Neuronal stem cell (in vitro differentiated cells): ENCODE measurements at regions not wholly inside any gene's neighbourhood (a gene's known extent, or its start where the extent isn't known, plus 50 kb on each side); places are given as distances from the start of the nearest gene placed in this dataset.

ENCODE experiments used
- DNase-seq: peaks from one replicate; pipeline ENCODE4 v3.0.0-alpha.2; 2013; ENCODE audit warnings: low spot score
- H2AFZ ChIP-seq: one replicate; pipeline ENCODE4 v1.6.1; 2013; ENCODE audit warnings: mild to moderate bottlenecking, low read length, inconsistent platforms
- H2AK5ac ChIP-seq: 2 replicates; pipeline ENCODE4 v1.6.1; 2013; ENCODE audit warnings: low read depth, mild to moderate bottlenecking, inconsistent platforms, low read length, moderate library complexity, mixed read lengths
- H2BK120ac ChIP-seq: 2 replicates; pipeline ENCODE4 v1.6.1; 2013; ENCODE audit warnings: low read depth, mild to moderate bottlenecking, inconsistent platforms, low read length, moderate library complexity, mixed read lengths
- H2BK12ac ChIP-seq: one replicate; pipeline ENCODE4 v1.6.1; 2013; ENCODE audit warnings: low read length, inconsistent platforms
- H2BK15ac ChIP-seq: 2 replicates; pipeline ENCODE4 v1.6.1; 2013; ENCODE audit warnings: mild to moderate bottlenecking, low read length, inconsistent platforms, mixed read lengths
- H2BK5ac ChIP-seq: one replicate; pipeline ENCODE4 v1.6.1; 2013; ENCODE audit warnings: inconsistent platforms, mild to moderate bottlenecking, low read length, moderate library complexity
- H3K14ac ChIP-seq: one replicate; pipeline ENCODE4 v1.6.1; 2013; ENCODE audit warnings: low read length, inconsistent platforms
- H3K18ac ChIP-seq: 2 replicates; pipeline ENCODE4 v1.6.1; 2013; ENCODE audit warnings: low read length, inconsistent platforms
- H3K23ac ChIP-seq: 2 replicates; pipeline ENCODE4 v1.6.1; 2013; ENCODE audit warnings: low read depth, mild to moderate bottlenecking, mixed read lengths, low read length, inconsistent platforms; ENCODE audit not compliant: poor library complexity
- H3K27ac ChIP-seq: replicated peaks from 3 replicates; pipeline ENCODE4 v1.5.1; 2013; ENCODE audit warnings: low read length, inconsistent platforms
- H3K27me3 ChIP-seq, 3 experiments: 2 replicates each; pipeline ENCODE4 v1.6.1; 2013; ENCODE audit warnings: low read length in 3 of 3, mild to moderate bottlenecking in 2 of 3, inconsistent platforms in 1 of 3, low read depth in 1 of 3, mixed read lengths in 1 of 3, moderate library complexity in 1 of 3; ENCODE audit not compliant: control insufficient read depth in 3 of 3, insufficient read depth in 3 of 3
- H3K36me3 ChIP-seq, 2 donors: replicated peaks in 1 of 2; 2 replicates each; pipeline ENCODE4 v1.6.1; 2013; ENCODE audit warnings: low read length in 2 of 2; ENCODE audit not compliant: control insufficient read depth in 2 of 2, insufficient read depth in 2 of 2
- H3K4ac ChIP-seq: 2 replicates; pipeline ENCODE4 v1.6.1; 2013; ENCODE audit warnings: inconsistent platforms, mild to moderate bottlenecking, low read length, moderate library complexity
- H3K4me1 ChIP-seq, 2 donors: 1 replicate in 1 of 2; 2 replicates in 1 of 2; pipeline ENCODE4 v1.6.1; 2013; ENCODE audit warnings: low read length in 2 of 2, low read depth in 1 of 2; ENCODE audit not compliant: control insufficient read depth in 2 of 2, insufficient read depth in 1 of 2
- H3K4me2 ChIP-seq: one replicate; pipeline ENCODE4 v1.6.1; 2013; ENCODE audit warnings: mild to moderate bottlenecking, low read length, inconsistent platforms; ENCODE audit not compliant: insufficient read depth, poor library complexity, severe bottlenecking
- H3K4me3 ChIP-seq, 2 donors: 2 replicates each; pipeline ENCODE4 v1.5.1; 2013; ENCODE audit warnings: low read length in 2 of 2, mild to moderate bottlenecking in 2 of 2, inconsistent platforms in 1 of 2, moderate library complexity in 1 of 2
- H3K79me1 ChIP-seq: one replicate; pipeline ENCODE4 v1.6.1; 2013; ENCODE audit warnings: low read depth, mild to moderate bottlenecking, inconsistent platforms, low read length, moderate library complexity
- H3K9ac ChIP-seq: one replicate; pipeline ENCODE4 v1.6.1; 2013; ENCODE audit warnings: mild to moderate bottlenecking, low read depth, low read length, inconsistent platforms; ENCODE audit not compliant: poor library complexity
- H3K9me3 ChIP-seq, 2 donors: replicated peaks in 1 of 2; 2 replicates each; pipeline versions ENCODE3 to v1.6.1; 2013; ENCODE audit warnings: low read length in 2 of 2, mild to moderate bottlenecking in 2 of 2, inconsistent platforms in 1 of 2, low read depth in 1 of 2, mixed read lengths in 1 of 2, moderate library complexity in 1 of 2; ENCODE audit not compliant: control insufficient read depth in 2 of 2, insufficient read depth in 1 of 2
- H4K8ac ChIP-seq: one replicate; pipeline ENCODE4 v1.6.1; 2013; ENCODE audit warnings: low read depth, mild to moderate bottlenecking, inconsistent platforms, low read length, moderate library complexity
- H4K91ac ChIP-seq: one replicate; pipeline ENCODE4 v1.6.1; 2013; ENCODE audit warnings: low read length, low read depth, mild to moderate bottlenecking, inconsistent platforms; ENCODE audit not compliant: poor library complexity
- whole genome bisulfite sequencing, 2 donors: extraction: QIAGEN DNeasy Blood & Tissue Kit; methylation state at CpG; one replicate each; pipeline ENCODE4 v1.1.7; 2013; ENCODE audit warnings: missing lambda C conversion rate in 2 of 2, mixed read lengths in 1 of 2; ENCODE audit not compliant: insufficient read length in 2 of 2, insufficient replicate concordance in 1 of 2; ENCODE audit errors: extremely low coverage in 2 of 2; 5-methylcytosine and 5-hydroxymethylcytosine counted together

DNA sequence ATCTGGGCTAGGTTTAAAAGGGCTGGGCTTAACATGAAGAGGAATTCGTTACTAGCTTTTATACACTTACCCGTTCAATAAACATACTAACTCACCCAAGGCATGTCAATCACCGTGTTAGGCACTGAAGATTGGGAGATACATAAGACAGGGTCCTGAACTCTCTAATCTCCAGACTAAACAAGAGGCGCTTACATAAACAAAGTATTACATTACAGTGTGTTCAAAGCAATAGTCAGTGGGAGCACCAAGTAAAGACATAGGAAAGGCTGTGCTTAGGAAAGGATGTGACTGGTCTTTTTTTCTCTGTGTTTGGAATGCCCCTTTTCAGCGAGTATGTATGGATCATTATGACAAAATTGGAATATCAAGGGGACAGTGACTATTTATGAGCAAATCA is 203.6 kb upstream of the ADRA1B start:
- Histone ChIP-seq H2BK5ac (no peak overlapping the region), H3K9ac (no peak overlapping the region), H3K79me1 (no peaks in the 10 kb centered on the region), H2BK15ac (no peak overlapping the region), H3K4me3 (no peak overlapping the region), H3K4ac (no peak overlapping the region), H2AK5ac (no peak overlapping the region), H3K27me3 (no peaks in the 10 kb centered on the region), H4K91ac (no peak overlapping the region), H2BK120ac (no peak overlapping the region), H3K4me2 (no peak overlapping the region), H3K14ac (no peak overlapping the region), H4K8ac (no peak overlapping the region), H3K36me3 (no peaks in the 10 kb centered on the region), H3K27ac (no peak overlapping the region), H3K4me1 (no peaks in the 10 kb centered on the region), H3K9me3 (peaks cover 0 to 4% of the 10 kb centered on the region in 2 donors), H3K23ac (no peak overlapping the region), H2BK12ac (no peak overlapping the region), H2AFZ (no peak overlapping the region), H3K18ac (no peak overlapping the region)
- WGBS, 2 donors = no CpG with 5 or more reads among the region's 5 CpGs
- DNase-seq = no peak

DNA sequence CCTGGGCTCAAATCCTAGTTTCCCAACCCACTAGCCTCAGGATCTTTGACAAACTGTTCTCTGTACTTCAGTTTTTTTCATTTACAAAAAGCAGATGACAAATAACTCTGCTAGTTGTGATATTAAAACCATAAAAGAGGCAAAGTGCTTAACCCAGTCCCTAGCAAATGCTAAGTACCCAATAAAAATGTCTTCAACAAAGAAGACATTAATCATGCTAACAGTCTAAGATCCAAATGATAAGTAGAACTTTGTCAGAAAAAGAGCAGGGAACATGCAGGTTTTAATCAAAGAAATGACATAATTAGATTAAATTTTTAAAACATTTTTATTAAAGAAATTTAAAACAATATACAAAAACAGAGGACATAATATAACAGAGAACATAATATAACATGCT is 203.0 kb upstream of the ADRA1B start:
- no peaks in the 10 kb centered on the region for H3K79me1 ChIP-seq
- no peak overlapping the region for H2BK12ac ChIP-seq
- no peak overlapping the region for H3K4me2 ChIP-seq
- no peak for DNase-seq
- no peak overlapping the region for H2AFZ ChIP-seq
- no peak overlapping the region for H2BK5ac ChIP-seq
- H3K4me1 ChIP-seq = no peaks in the 10 kb centered on the region
- no peaks in the 10 kb centered on the region for H3K27me3 ChIP-seq
- H4K91ac ChIP-seq = no peak overlapping the region
- H4K8ac ChIP-seq = no peak overlapping the region
- H3K27ac ChIP-seq = no peak overlapping the region
- no peak overlapping the region for H3K23ac ChIP-seq
- H3K14ac ChIP-seq = no peak overlapping the region
- H2BK15ac ChIP-seq = no peak overlapping the region
- H3K9ac ChIP-seq = no peak overlapping the region
- no peak overlapping the region for H3K4me3 ChIP-seq
- no peak overlapping the region for H3K4ac ChIP-seq
- H3K9me3 ChIP-seq = no peaks in the 10 kb centered on the region
- H3K18ac ChIP-seq = no peak overlapping the region
- H2BK120ac ChIP-seq = no peak overlapping the region
- no peaks in the 10 kb centered on the region for H3K36me3 ChIP-seq
- H2AK5ac ChIP-seq = no peak overlapping the region

DNA sequence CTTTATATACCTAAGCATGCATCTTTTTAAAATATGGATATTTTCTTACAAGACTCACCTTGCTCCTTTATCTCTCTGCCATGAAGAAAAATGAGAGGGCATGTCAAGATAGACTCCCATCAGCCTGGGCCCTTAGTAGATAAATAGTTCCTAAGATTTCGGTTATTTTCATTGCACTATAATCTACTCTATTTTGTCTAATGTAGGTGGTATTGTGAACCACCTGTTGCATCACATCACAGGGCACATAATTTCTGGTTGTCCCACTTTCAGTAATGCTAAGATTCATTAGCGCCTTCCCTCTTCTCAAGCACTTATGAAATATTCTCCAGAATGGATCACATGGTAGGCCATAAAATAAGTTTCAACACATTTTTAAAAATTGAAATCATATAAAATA is 202.5 kb upstream of the ADRA1B start:
- no peak overlapping the region for H2BK5ac ChIP-seq
- no peak overlapping the region for H2BK12ac ChIP-seq
- H3K79me1 ChIP-seq = no peaks in the 10 kb centered on the region
- H2BK120ac ChIP-seq = no peak overlapping the region
- H3K14ac ChIP-seq = no peak overlapping the region
- H3K4me3 ChIP-seq = no peak overlapping the region
- no peak overlapping the region for H3K23ac ChIP-seq
- H3K27me3 ChIP-seq = no peaks in the 10 kb centered on the region
- no peak overlapping the region for H4K91ac ChIP-seq
- H2AFZ ChIP-seq = no peak overlapping the region
- WGBS, 2 donors = no CpG with 5 or more reads among the region's 2 CpGs
- no peak overlapping the region for H3K9ac ChIP-seq
- no peaks in the 10 kb centered on the region for H3K9me3 ChIP-seq
- H3K36me3 ChIP-seq = no peaks in the 10 kb centered on the region
- no peaks in the 10 kb centered on the region for H3K4me1 ChIP-seq
- no peak overlapping the region for H4K8ac ChIP-seq
- H2BK15ac ChIP-seq = no peak overlapping the region
- no peak overlapping the region for H3K4ac ChIP-seq
- no peak overlapping the region for H3K27ac ChIP-seq
- no peak overlapping the region for H3K18ac ChIP-seq
- H2AK5ac ChIP-seq = no peak overlapping the region
- no peak for DNase-seq
- H3K4me2 ChIP-seq = no peak overlapping the region

DNA sequence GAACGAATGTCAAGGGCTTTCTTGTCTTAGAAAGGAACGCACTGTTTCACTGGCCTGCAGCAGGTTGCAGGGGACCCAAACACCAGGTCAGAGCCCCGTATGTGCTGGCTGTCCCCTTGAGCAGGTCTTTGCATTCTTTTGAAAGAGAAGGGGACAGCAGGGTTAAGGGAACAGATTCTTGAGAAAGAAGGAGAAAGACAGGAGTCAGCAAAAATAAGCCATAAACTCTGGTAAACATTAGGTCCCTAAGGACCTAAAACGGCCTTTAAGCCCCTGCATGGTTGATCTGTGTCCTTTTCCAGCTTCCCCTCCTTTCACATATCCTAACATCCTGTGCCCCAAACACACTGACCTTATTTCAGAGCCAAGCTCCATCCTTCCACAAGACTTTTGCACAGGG is 190.8 kb upstream of the ADRA1B start:
- no peak for DNase-seq
- Histone ChIP-seq H4K8ac (no peak overlapping the region), H3K4me2 (no peak overlapping the region), H3K79me1 (no peaks in the 10 kb centered on the region), H3K9ac (no peak overlapping the region), H3K27me3 (no peaks in the 10 kb centered on the region), H2AK5ac (no peak overlapping the region), H3K4me3 (no peak overlapping the region), H4K91ac (no peak overlapping the region), H2AFZ (no peak overlapping the region), H3K4me1 (peaks cover 0 to 2% of the 10 kb centered on the region in 2 donors), H3K18ac (no peak overlapping the region), H3K4ac (no peak overlapping the region), H2BK12ac (no peak overlapping the region), H3K27ac (no peak overlapping the region), H2BK120ac (no peak overlapping the region), H3K14ac (no peak overlapping the region), H2BK15ac (no peak overlapping the region), H3K9me3 (peaks cover 0 to 1% of the 10 kb centered on the region in 2 donors), H3K36me3 (no peaks in the 10 kb centered on the region), H2BK5ac (no peak overlapping the region), H3K23ac (no peak overlapping the region)
- no CpG with 5 or more reads among the region's 4 CpGs for WGBS, 2 donors
